ENCODE measurements at regions not wholly inside any gene's neighbourhood (a gene's known extent, or its start where the extent isn't known, plus 50 kb on each side); places are given as distances from the start of the nearest gene placed in this dataset.

GRCh38 chr16:82248012-82248656 lies 78.1 kb upstream of the MPHOSPH6 start:
- no peak for DNase-seq (ENCODE audit: low read depth, low spot score)

- DNase-seq (ENCODE audit: low read depth, low spot score) = no peak
Measured at GRCh38 chr16:82242201-82242600, 72.2 kb upstream of the MPHOSPH6 start.

- no peak for DNase-seq (ENCODE audit: low read depth, low spot score)
Measured at GRCh38 chr16:82241469-82242052, 71.5 kb upstream of the MPHOSPH6 start.

GRCh38 chr16:82240111-82240510 lies 70.1 kb upstream of the MPHOSPH6 start:
- no peak for DNase-seq (ENCODE audit: low read depth, low spot score)

GRCh38 chr16:82236875-82237274 lies 66.9 kb upstream of the MPHOSPH6 start:
- DNase-seq (ENCODE audit: low read depth, low spot score) = no peak

- DNase-seq (ENCODE audit: low read depth, low spot score) = no peak
Measured at GRCh38 chr16:82236415-82236814, 66.4 kb upstream of the MPHOSPH6 start.

- no peak for DNase-seq (ENCODE audit: low read depth, low spot score)
Measured at GRCh38 chr16:82232806-82233205, 62.8 kb upstream of the MPHOSPH6 start.

- DNase-seq (ENCODE audit: low read depth, low spot score) = no peak
Measured at GRCh38 chr16:82231008-82231787, 61.2 kb upstream of the MPHOSPH6 start.

- peak; percentile 36 for DNase-seq (ENCODE audit: low read depth, low spot score)
Measured at GRCh38 chr16:82229800-82230619, 60.0 kb upstream of the MPHOSPH6 start.

- no peak for DNase-seq (ENCODE audit: low read depth, low spot score)
Measured at GRCh38 chr16:82226327-82226726, 56.3 kb upstream of the MPHOSPH6 start.

GRCh38 chr16:82224821-82225220 lies 54.8 kb upstream of the MPHOSPH6 start:
- no peak for DNase-seq (ENCODE audit: low read depth, low spot score)

- DNase-seq (ENCODE audit: low read depth, low spot score) = no peak
Measured at GRCh38 chr16:82220541-82220940, 50.5 kb upstream of the MPHOSPH6 start.
